ENCODE measurements at regions not wholly inside any gene's neighbourhood (a gene's known extent, or its start where the extent isn't known, plus 50 kb on each side); places are given as distances from the start of the nearest gene placed in this dataset.

DNA sequence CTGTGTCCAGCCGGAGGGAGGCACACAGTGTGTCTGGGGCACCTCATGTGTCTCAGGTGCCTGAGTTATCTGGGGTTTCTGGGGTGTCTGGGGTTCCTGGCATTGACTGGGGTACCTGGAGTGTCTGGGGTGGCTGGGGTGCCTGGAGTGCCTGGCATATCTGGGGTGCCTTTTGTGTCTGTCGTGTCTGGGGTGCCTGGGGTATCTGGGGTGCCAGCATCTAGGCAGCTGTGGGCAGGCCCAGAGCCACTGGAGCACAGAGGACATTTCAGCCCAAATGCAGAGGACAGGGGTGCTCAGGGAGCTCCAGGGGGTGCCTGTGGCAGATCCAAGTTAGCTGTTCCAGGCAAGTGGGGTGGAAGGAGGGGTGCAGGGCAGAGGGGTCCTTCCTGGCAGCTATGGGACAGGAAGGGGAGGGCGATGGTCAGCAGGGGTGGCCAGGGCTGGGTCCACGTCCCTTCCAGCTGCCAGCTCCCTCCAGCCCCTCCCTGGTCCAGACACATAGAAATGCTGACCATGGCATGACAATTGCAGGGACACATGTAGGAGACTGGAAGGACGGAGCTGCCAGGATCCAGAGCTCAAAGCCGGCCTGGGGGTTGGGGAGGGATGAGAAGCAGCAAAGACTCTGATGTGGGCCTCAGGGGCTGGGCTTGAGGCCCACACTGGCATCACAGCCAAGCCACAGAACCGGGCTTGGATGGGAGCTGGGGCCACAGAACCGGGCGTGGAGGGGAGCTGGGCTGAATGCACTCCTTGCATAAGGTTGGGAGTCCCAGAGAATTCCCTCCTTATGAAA lies 133.0 kb downstream of the BRD1 start:
- TF ChIP-seq CTCF (IDR thresholded peaks at IDR 0.05; ENCODE audit: low read depth, low read length) (no peak), MYC (IDR thresholded peaks at IDR 0.05; ENCODE audit: low read depth, low read length) (no peak)
- TF ChIP-seq, protein P1, sequence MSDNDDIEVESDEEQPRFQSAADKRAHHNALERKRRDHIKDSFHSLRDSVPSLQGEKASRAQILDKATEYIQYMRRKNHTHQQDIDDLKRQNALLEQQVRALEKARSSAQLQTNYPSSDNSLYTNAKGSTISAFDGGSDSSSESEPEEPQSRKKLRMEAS (IDR thresholded peaks at IDR 0.05; ENCODE audit: low read depth, low read length) = no peak

Measured in NB4 (cell line).